Neural cell (in vitro differentiated cells): ENCODE measurements at regions not wholly inside any gene's neighbourhood (a gene's known extent, or its start where the extent isn't known, plus 50 kb on each side); places are given as distances from the start of the nearest gene placed in this dataset.

Experiments used
- H2AFZ ChIP-seq: fragments of 200-600, 300-800 bp; sonication (generic), shearing (Covaris generic); 2 replicates; pipeline ENCODE4 v1.6.0; 2014; ENCODE audit warnings: low read depth, mild to moderate bottlenecking, antibody characterized with exemption, low read length, moderate library complexity
- H3F3A ChIP-seq: fragments of 200-600 bp; shearing (Covaris generic); 2 replicates; pipeline ENCODE4 v1.6.1; 2016; ENCODE audit warnings: mild to moderate bottlenecking, moderate library complexity, mixed read lengths, antibody characterized with exemption, low read length; ENCODE audit not compliant: insufficient read depth, poor library complexity, severe bottlenecking
- H3K27ac ChIP-seq: fragments of 200-600, 300-800 bp; sonication (generic), shearing (Covaris generic); 2 replicates; pipeline ENCODE4 v1.5.1; 2014; ENCODE audit warnings: mild to moderate bottlenecking, low read length, moderate library complexity
- H3K27me3 ChIP-seq: fragments of 300-800, 200-600 bp; sonication (generic), shearing (Covaris generic); 2 replicates; pipeline ENCODE4 v1.6.0; 2014; ENCODE audit warnings: mild to moderate bottlenecking, low read depth, low read length, moderate library complexity; ENCODE audit not compliant: insufficient read depth
- H3K36me3 ChIP-seq: fragments of 300-800, 200-600 bp; sonication (generic), shearing (Covaris generic); 2 replicates; pipeline ENCODE4 v1.5.1; 2014; ENCODE audit warnings: mild to moderate bottlenecking, antibody characterized with exemption, low read length, moderate library complexity; ENCODE audit not compliant: insufficient read depth
- H3K4me2 ChIP-seq: fragments of 300-800, 200-600 bp; sonication (generic), shearing (Covaris generic); 2 replicates; pipeline ENCODE4 v1.6.0; 2014; ENCODE audit warnings: mild to moderate bottlenecking, low read length
- H3K4me3 ChIP-seq: fragments of 300-800, 200-600 bp; sonication (generic), shearing (Covaris generic); 2 replicates; pipeline ENCODE4 v1.5.1; 2014; ENCODE audit warnings: mild to moderate bottlenecking, low read length, moderate library complexity
- H3K79me2 ChIP-seq: fragments of 200-600 bp; shearing (Covaris generic); replicated peaks from 2 replicates; pipeline ENCODE4 v1.6.0; 2014; ENCODE audit warnings: mild to moderate bottlenecking, low read length, moderate library complexity; ENCODE audit not compliant: insufficient read depth
- H3K9ac ChIP-seq: fragments of 300-800, 200-600 bp; sonication (generic), shearing (Covaris generic); 2 replicates; pipeline ENCODE4 v1.6.1; 2016; ENCODE audit warnings: mild to moderate bottlenecking, low read length, mixed read lengths
- H3K9me2 ChIP-seq: fragments of 200-600 bp; shearing (Covaris generic); 2 replicates; pipeline ENCODE4 v1.6.1; 2016; ENCODE audit warnings: mild to moderate bottlenecking, low read length, mixed read lengths; ENCODE audit not compliant: insufficient read depth
- H3K9me3 ChIP-seq: fragments of 200-600, 300-800 bp; sonication (generic), shearing (Covaris generic); 2 replicates; pipeline ENCODE4 v1.6.1; 2016; ENCODE audit warnings: mild to moderate bottlenecking, mixed run types, low read length, moderate library complexity, mixed read lengths
- H4K20me1 ChIP-seq: fragments of 200-600 bp; shearing (Covaris generic); 2 replicates; pipeline ENCODE4 v1.6.1; 2016; ENCODE audit warnings: mild to moderate bottlenecking, mixed run types; ENCODE audit not compliant: insufficient read depth
- CTCF ChIP-seq: fragments of 450-650 bp; IDR thresholded peaks from 2 replicates; pipeline ENCODE4 v1.5.1; 2014; ENCODE audit warnings: antibody characterized with exemption, mild to moderate bottlenecking, moderate library complexity; ENCODE audit not compliant: poor library complexity, severe bottlenecking
- EP300 ChIP-seq: fragments of 450-650 bp; conservative IDR thresholded peaks from 2 replicates; pipeline ENCODE4 v1.6.1; 2014; ENCODE audit warnings: antibody characterized with exemption, mild to moderate bottlenecking, moderate library complexity; ENCODE audit not compliant: poor library complexity, severe bottlenecking
- EZH2 ChIP-seq: fragments of 200-600, 300-800 bp; shearing (Covaris generic), sonication (generic); IDR thresholded peaks from 2 replicates; pipeline ENCODE4 v1.6.1; 2014; ENCODE audit warnings: antibody characterized with exemption, low read length, borderline replicate concordance, mild to moderate bottlenecking; ENCODE audit not compliant: insufficient read depth, poor library complexity, severe bottlenecking
- MXI1 ChIP-seq: fragments of 450-650 bp; conservative IDR thresholded peaks from 2 replicates; pipeline ENCODE4 v1.6.1; 2014; ENCODE audit warnings: antibody characterized with exemption, mild to moderate bottlenecking; ENCODE audit not compliant: poor library complexity, severe bottlenecking
- POLR2AphosphoS5 ChIP-seq: IDR thresholded peaks from 2 replicates; pipeline ENCODE4 v1.6.1; 2012
- RAD21 ChIP-seq: fragments of 450-650 bp; conservative IDR thresholded peaks from 2 replicates; pipeline ENCODE4 v1.6.1; 2014; ENCODE audit warnings: antibody characterized with exemption, mild to moderate bottlenecking, moderate library complexity
- SMC3 ChIP-seq: fragments of 450-650 bp; conservative IDR thresholded peaks from 2 replicates; pipeline ENCODE4 v1.6.1; 2014; ENCODE audit warnings: antibody characterized with exemption, mild to moderate bottlenecking, moderate library complexity; ENCODE audit not compliant: poor library complexity
- TAF1 ChIP-seq: IDR thresholded peaks from 2 replicates; pipeline ENCODE4 v1.6.1; 2012; ENCODE audit warnings: low read depth
- TF ChIP-seq, protein P1 (sequence below): IDR thresholded peaks from 2 replicates; pipeline ENCODE4 v1.6.1; 2012; ENCODE audit warnings: borderline replicate concordance

GRCh38 chr2:146621656-146622055 lies 1223.2 kb upstream of the ACVR2A start:
- no peak overlapping the region for H3K27ac ChIP-seq
- H3K9me2 ChIP-seq, result no peaks in the 10 kb centered on the region
- no peaks in the 10 kb centered on the region for H4K20me1 ChIP-seq
- H3K36me3 ChIP-seq, result no peaks in the 10 kb centered on the region
- no peak overlapping the region for H2AFZ ChIP-seq
- H3F3A ChIP-seq, result no peaks in the 10 kb centered on the region
- no peaks in the 10 kb centered on the region for H3K9me3 ChIP-seq
- TF ChIP-seq POLR2AphosphoS5 (no peak), MXI1 (no peak), SMC3 (no peak), EZH2 (no peak), RAD21 (no peak), CTCF (no peak), EP300 (no peak), TAF1 (no peak)
- TF ChIP-seq, protein P1, sequence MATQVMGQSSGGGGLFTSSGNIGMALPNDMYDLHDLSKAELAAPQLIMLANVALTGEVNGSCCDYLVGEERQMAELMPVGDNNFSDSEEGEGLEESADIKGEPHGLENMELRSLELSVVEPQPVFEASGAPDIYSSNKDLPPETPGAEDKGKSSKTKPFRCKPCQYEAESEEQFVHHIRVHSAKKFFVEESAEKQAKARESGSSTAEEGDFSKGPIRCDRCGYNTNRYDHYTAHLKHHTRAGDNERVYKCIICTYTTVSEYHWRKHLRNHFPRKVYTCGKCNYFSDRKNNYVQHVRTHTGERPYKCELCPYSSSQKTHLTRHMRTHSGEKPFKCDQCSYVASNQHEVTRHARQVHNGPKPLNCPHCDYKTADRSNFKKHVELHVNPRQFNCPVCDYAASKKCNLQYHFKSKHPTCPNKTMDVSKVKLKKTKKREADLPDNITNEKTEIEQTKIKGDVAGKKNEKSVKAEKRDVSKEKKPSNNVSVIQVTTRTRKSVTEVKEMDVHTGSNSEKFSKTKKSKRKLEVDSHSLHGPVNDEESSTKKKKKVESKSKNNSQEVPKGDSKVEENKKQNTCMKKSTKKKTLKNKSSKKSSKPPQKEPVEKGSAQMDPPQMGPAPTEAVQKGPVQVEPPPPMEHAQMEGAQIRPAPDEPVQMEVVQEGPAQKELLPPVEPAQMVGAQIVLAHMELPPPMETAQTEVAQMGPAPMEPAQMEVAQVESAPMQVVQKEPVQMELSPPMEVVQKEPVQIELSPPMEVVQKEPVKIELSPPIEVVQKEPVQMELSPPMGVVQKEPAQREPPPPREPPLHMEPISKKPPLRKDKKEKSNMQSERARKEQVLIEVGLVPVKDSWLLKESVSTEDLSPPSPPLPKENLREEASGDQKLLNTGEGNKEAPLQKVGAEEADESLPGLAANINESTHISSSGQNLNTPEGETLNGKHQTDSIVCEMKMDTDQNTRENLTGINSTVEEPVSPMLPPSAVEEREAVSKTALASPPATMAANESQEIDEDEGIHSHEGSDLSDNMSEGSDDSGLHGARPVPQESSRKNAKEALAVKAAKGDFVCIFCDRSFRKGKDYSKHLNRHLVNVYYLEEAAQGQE, result no peak
- no peak overlapping the region for H3K9ac ChIP-seq
- no peaks in the 10 kb centered on the region for H3K27me3 ChIP-seq
- no peaks in the 10 kb centered on the region for H3K79me2 ChIP-seq
- no peak overlapping the region for H3K4me2 ChIP-seq
- no peak overlapping the region for H3K4me3 ChIP-seq

DNA sequence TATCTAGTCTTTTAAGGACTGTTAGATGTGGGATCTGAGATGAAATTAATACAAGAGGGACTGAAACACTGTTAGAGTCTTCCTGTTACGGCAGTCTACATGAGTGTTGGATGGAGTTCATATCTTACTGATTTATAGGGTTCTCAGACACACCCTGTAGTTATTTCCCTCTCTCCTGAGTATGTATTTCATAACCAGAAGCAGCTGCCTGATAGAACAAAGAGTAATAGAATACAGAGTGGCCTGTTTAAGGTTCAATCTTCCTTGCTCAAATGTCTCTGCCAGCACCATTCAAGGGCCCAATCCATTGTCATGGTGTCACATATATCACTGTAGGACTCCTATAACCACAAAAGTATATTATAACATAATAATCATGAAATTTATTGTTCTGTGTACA lies 1229.1 kb upstream of the ACVR2A start:
- H3K9ac ChIP-seq, result no peak overlapping the region
- H3K79me2 ChIP-seq, result no peaks in the 10 kb centered on the region
- no peak overlapping the region for H3K27ac ChIP-seq
- H3K4me3 ChIP-seq, result no peak overlapping the region
- no peaks in the 10 kb centered on the region for H3K9me3 ChIP-seq
- no peaks in the 10 kb centered on the region for H3K36me3 ChIP-seq
- no peak overlapping the region for H3K4me2 ChIP-seq
- no peak for TF ChIP-seq CTCF
- TF ChIP-seq SMC3, result no peak
- no peak for TF ChIP-seq POLR2AphosphoS5
- TF ChIP-seq, protein P1, result no peak
- no peak for TF ChIP-seq EZH2
- TF ChIP-seq RAD21, result no peak
- no peak for TF ChIP-seq EP300
- no peak for TF ChIP-seq TAF1
- TF ChIP-seq MXI1, result no peak
- H3K9me2 ChIP-seq, result no peaks in the 10 kb centered on the region
- H4K20me1 ChIP-seq, result no peaks in the 10 kb centered on the region
- no peaks in the 10 kb centered on the region for H3K27me3 ChIP-seq
- H3F3A ChIP-seq, result no peaks in the 10 kb centered on the region
- H2AFZ ChIP-seq, result no peak overlapping the region
